A549 (cell line): ENCODE measurements at regions not wholly inside any gene's neighbourhood (a gene's known extent, or its start where the extent isn't known, plus 50 kb on each side); places are given as distances from the start of the nearest gene placed in this dataset.

Experiments used
- ATAC-seq, 2 experiments: fragments of 200-7000 bp in 1 of 2; fragments of >200 bp in 1 of 2; cut with Nextera tagmentation in 1 of 2; cut with Tn5 transposase in 1 of 2; 3 replicates each; pipeline versions ENCODE4 v1.8.0 to v1.9.1; 2018 to 2020; ENCODE audit warnings: mild to moderate bottlenecking in 1 of 2, moderate library complexity in 1 of 2
- CTCF ChIA-PET: fragments of 300-600 bp; sonication (Branson Sonifier 250); formaldehyde crosslinking; extraction: SDS; loops from one replicate; lab custom pipeline; 2021; ENCODE audit warnings: antibody characterized with exemption, inconsistent platforms; lab: Yijun Ruan, JAX
- POLR2A ChIA-PET: fragments of 350-600 bp; formaldehyde crosslinking; extraction: SDS; loops from one replicate; lab custom pipeline; 2021; ENCODE audit warnings: antibody characterized with exemption, inconsistent platforms; lab: Yijun Ruan, JAX
- DNase-seq, 2 experiments: peaks; one replicate each; pipeline versions ENCODE4 v3.0.0 to v3.0.0-alpha.2; 2011 to 2016; ENCODE audit warnings: low read depth in 1 of 2, low spot score in 1 of 2
- FAIRE-seq: peaks from 2 replicates; lab custom pipeline; 2011; peaks lifted over from hg19 to GRCh38; lab: Jason Lieb, UNC
- H3K27ac ChIP-seq, 2 experiments: fragments of >200 bp; sonication (Bioruptor Twin); formaldehyde crosslinking; 3 replicates each; pipeline ENCODE4 v1.5.1; 2016 to 2017
- H3K4me1 ChIP-seq: fragments of >200 bp; sonication (Bioruptor Twin); formaldehyde crosslinking; 3 replicates; pipeline ENCODE4 v1.6.1; 2016
- H3K4me2 ChIP-seq: fragments of >200 bp; sonication (Bioruptor Twin); formaldehyde crosslinking; 3 replicates; pipeline ENCODE4 v1.6.1; 2016
- H3K4me3 ChIP-seq: fragments of >200 bp; sonication (Bioruptor Twin); formaldehyde crosslinking; 3 replicates; pipeline ENCODE4 v1.5.1; 2016
- H3K9me3 ChIP-seq: fragments of >200 bp; sonication (Bioruptor Twin); formaldehyde crosslinking; 3 replicates; pipeline ENCODE4 v1.6.1; 2016
- CHD4 ChIP-seq: fragments of 200-600 bp; sonication (generic); IDR thresholded peaks from 2 replicates; pipeline ENCODE4 v1.6.1; 2016; ENCODE audit warnings: antibody characterized with exemption, mild to moderate bottlenecking, borderline replicate concordance
- EHF ChIP-seq: fragments of 250-450 bp; sonication (Bioruptor Pico); IDR thresholded peaks from 2 replicates; pipeline ENCODE4 v1.5.0; 2020; ENCODE audit warnings: mild to moderate bottlenecking
- ESRRA ChIP-seq: fragments of 150-350 bp; IDR thresholded peaks from 2 replicates; pipeline ENCODE4 v1.6.1; 2014; ENCODE audit warnings: mild to moderate bottlenecking, low read length, borderline replicate concordance
- FOSB ChIP-seq: fragments of 250-450 bp; sonication (Bioruptor Pico); IDR thresholded peaks from 2 replicates; pipeline ENCODE4 v1.5.0; 2020; ENCODE audit warnings: mild to moderate bottlenecking, moderate library complexity
- FOSL2 ChIP-seq, 2 experiments: fragments of 450-650 bp in 1 of 2; fragments of >200 bp in 1 of 2; sonication (Bioruptor Twin) in 1 of 2; formaldehyde crosslinking; IDR thresholded peaks; 2 replicates each; pipeline versions ENCODE4 v1.5.0 to v1.6.1; 2016 to 2020; ENCODE audit warnings: mild to moderate bottlenecking in 1 of 2, moderate library complexity in 1 of 2
- HDAC2 ChIP-seq: fragments of 200-600 bp; sonication (generic); IDR thresholded peaks from 2 replicates; pipeline ENCODE4 v1.6.1; 2016
- HEYL ChIP-seq: fragments of 250-450 bp; sonication (Bioruptor Pico); IDR thresholded peaks from 2 replicates; pipeline ENCODE4 v1.8.0; 2021; ENCODE audit warnings: mild to moderate bottlenecking, moderate library complexity
- HOXB5 ChIP-seq: fragments of 250-450 bp; sonication (Bioruptor Pico); IDR thresholded peaks from 2 replicates; pipeline ENCODE4 v1.5.0; 2020; ENCODE audit warnings: mild to moderate bottlenecking, moderate library complexity
- JUNB ChIP-seq: fragments of >200 bp; sonication (Bioruptor Twin); formaldehyde crosslinking; IDR thresholded peaks from 2 replicates; pipeline ENCODE4 v1.6.1; 2016
- KDM1A ChIP-seq: fragments of 200-600 bp; sonication (generic); IDR thresholded peaks from 2 replicates; pipeline ENCODE4 v1.6.1; 2016; ENCODE audit warnings: low read depth, mild to moderate bottlenecking
- MAFK ChIP-seq: fragments of 450-650 bp; IDR thresholded peaks from 2 replicates; pipeline ENCODE4 v1.6.1; 2014; ENCODE audit not compliant: partially characterized antibody
- MAZ ChIP-seq: fragments of 150-350 bp; IDR thresholded peaks from 2 replicates; pipeline ENCODE4 v1.6.1; 2014; ENCODE audit warnings: antibody characterized with exemption, low read depth, low read length, borderline replicate concordance
- NPAS2 ChIP-seq: fragments of 250-450 bp; sonication (Bioruptor Pico); IDR thresholded peaks from 2 replicates; pipeline ENCODE4 v1.8.0; 2022; ENCODE audit warnings: mild to moderate bottlenecking, moderate library complexity, borderline replicate concordance
- NR3C1 ChIP-seq: fragments of >200 bp; sonication (Bioruptor Twin); formaldehyde crosslinking; IDR thresholded peaks from 3 replicates; pipeline ENCODE4 v1.6.1; 2017
- POLR2A ChIP-seq: IDR thresholded peaks from 2 replicates; pipeline ENCODE4 v1.6.1; 2012; ENCODE audit warnings: mild to moderate bottlenecking, low read length
- POLR2AphosphoS2 ChIP-seq: conservative IDR thresholded peaks from 2 replicates; pipeline ENCODE4 v1.6.1; 2012; ENCODE audit warnings: low read length, improper control_type of control experiment, inconsistent platforms
- RAD21 ChIP-seq, 2 experiments: fragments of >200 bp in 1 of 2; sonication (Bioruptor Twin) in 1 of 2; formaldehyde crosslinking in 1 of 2; IDR thresholded peaks in 1 of 2; conservative IDR thresholded peaks in 1 of 2; 2 replicates in 1 of 2; 3 replicates in 1 of 2; pipeline ENCODE4 v1.6.1; 2012 to 2018; ENCODE audit warnings: inconsistent platforms in 1 of 2
- RCOR1 ChIP-seq: fragments of 150-350 bp; IDR thresholded peaks from 2 replicates; pipeline ENCODE4 v1.6.1; 2014; ENCODE audit warnings: antibody characterized with exemption, low read length, low read depth
- RFX5 ChIP-seq: fragments of 450-650 bp; IDR thresholded peaks from 2 replicates; pipeline ENCODE4 v1.7.1; 2014; ENCODE audit warnings: antibody characterized with exemption, mild to moderate bottlenecking, moderate library complexity
- TP53 ChIP-seq: fragments of 250-450 bp; sonication (Bioruptor Pico); IDR thresholded peaks from 2 replicates; pipeline ENCODE4 v1.5.0; 2021; ENCODE audit warnings: mild to moderate bottlenecking, moderate library complexity
- ZC3H11A ChIP-seq: fragments of 450-650 bp; IDR thresholded peaks from 2 replicates; pipeline ENCODE4 v1.6.1; 2014; ENCODE audit warnings: antibody characterized with exemption, mild to moderate bottlenecking
- ZSCAN20 ChIP-seq: fragments of 250-450 bp; sonication (Bioruptor Pico); IDR thresholded peaks from 2 replicates; pipeline ENCODE4 v1.8.0; 2022; ENCODE audit warnings: mild to moderate bottlenecking, moderate library complexity
- WGBS: methylation state at CpG from one replicate; pipeline ENCODE4 v1.1.6; 2017; ENCODE audit errors: missing lambda C conversion rate; 5-methylcytosine and 5-hydroxymethylcytosine counted together
- TF ChIP-seq, protein P1 (sequence below): fragments of >200 bp; sonication (Bioruptor Twin); formaldehyde crosslinking; IDR thresholded peaks from 2 replicates; pipeline ENCODE4 v1.6.1; 2016
- TF ChIP-seq, protein P2 (sequence below): IDR thresholded peaks from 2 replicates; pipeline ENCODE4 v1.6.1; 2012; ENCODE audit warnings: low read depth, borderline replicate concordance
- TF ChIP-seq, protein P3 (sequence below): IDR thresholded peaks from 2 replicates; pipeline ENCODE4 v1.6.1; 2012
- TF ChIP-seq, protein P4 (sequence below): fragments of 200-600 bp; sonication (generic); IDR thresholded peaks from 2 replicates; pipeline ENCODE4 v1.6.1; 2016; ENCODE audit warnings: antibody characterized with exemption, mild to moderate bottlenecking, moderate library complexity

DNA sequence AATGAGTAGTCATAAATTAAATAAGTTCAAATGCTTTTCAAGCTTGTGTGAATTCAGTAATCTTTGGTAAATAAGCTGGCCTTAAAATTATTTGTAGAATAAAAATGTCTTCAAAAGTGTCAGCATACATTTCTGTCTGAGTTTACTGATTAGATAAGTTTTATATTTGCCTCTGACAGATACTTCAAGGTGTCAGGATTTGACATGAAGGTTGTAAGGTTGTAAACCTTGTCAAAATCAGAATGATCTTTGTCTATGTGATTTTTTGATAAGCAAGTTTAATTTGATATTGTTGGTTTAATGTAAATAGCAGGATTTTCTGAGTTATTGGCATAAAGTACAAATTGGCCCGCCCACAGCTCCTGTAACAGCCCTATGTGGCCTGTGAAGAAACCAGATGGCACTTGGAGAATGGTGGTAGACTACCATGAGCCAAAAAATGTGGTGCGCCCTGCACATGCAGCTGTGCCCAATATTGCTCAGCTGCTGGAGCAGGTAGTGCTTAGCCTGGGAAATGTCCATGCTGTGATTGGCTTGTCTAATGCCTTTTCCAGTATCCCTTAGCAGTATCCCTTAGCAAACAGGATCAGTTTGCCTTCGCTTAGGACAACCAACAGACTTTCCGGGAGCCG lies 188.0 kb upstream of the SPHKAP start:
- TF ChIP-seq, protein P1, sequence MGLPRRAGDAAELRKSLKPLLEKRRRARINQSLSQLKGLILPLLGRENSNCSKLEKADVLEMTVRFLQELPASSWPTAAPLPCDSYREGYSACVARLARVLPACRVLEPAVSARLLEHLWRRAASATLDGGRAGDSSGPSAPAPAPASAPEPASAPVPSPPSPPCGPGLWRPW = no peak
- TF ChIP-seq CHD4 (no peak), FOSB (CRISPR knock-in tag) (no peak), NPAS2 (CRISPR knock-in tag) (no peak), FOSL2 (IDR thresholded peaks at IDR 0.05) (no peak), FOSL2 (CRISPR knock-in tag; IDR thresholded peaks at IDR 0.05) (no peak), ZSCAN20 (CRISPR knock-in tag) (no peak), MAFK (no peak)
- ATAC-seq (no peak), FAIRE-seq (no peak), DNase-seq (no peak)
- no peaks in the 10 kb centered on the region for H3K9me3 ChIP-seq
- no peak overlapping the region for H3K4me2 ChIP-seq
- no peak overlapping the region for H3K27ac ChIP-seq
- ChIA-PET CTCF (no interaction called here), POLR2A (no interaction called here)
- H3K4me1 ChIP-seq = no peaks in the 10 kb centered on the region
- WGBS = 67% methylated on average over 5 of the region's 5 CpGs
- H3K4me3 ChIP-seq = no peak overlapping the region

DNA sequence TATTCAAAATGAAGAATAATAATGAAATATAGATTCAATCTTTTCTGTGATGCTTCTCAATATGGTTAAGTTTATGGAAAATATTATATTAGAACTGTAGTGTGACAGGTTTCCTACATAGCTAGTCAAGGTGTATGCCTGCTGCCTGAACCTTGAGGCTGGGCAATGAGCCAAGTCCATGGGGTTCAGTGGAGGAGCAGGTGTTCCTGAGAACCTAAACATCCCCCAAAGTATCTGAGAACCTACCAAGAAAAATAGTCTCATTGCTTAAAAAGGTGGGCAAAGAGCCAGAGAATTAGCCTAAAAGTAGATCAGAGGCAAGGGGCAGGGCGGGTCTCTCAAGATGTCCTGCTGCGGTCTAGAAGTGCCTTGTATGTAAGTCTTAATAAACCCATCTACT lies 185.9 kb upstream of the SPHKAP start:
- ChIA-PET POLR2A (no interaction called here), CTCF (no interaction called here)
- no peaks in the 10 kb centered on the region for H3K9me3 ChIP-seq
- no peak overlapping the region for H3K4me2 ChIP-seq
- no peak overlapping the region for H3K27ac ChIP-seq
- 72% methylated on average over 2 of the region's 2 CpGs for WGBS
- ATAC-seq (no peak), FAIRE-seq (no peak), DNase-seq (no peak)
- TF ChIP-seq, protein P2, sequence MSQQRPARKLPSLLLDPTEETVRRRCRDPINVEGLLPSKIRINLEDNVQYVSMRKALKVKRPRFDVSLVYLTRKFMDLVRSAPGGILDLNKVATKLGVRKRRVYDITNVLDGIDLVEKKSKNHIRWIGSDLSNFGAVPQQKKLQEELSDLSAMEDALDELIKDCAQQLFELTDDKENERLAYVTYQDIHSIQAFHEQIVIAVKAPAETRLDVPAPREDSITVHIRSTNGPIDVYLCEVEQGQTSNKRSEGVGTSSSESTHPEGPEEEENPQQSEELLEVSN = no peak
- TF ChIP-seq NR3C1 (no peak), RAD21 (conservative IDR thresholded peaks at IDR 0.05 in 1 of 2, IDR thresholded peaks at IDR 0.05 in 1 of 2) (no peak), HOXB5 (no peak), TP53 (CRISPR knock-in tag) (no peak), JUNB (no peak), ZC3H11A (no peak), ESRRA (no peak), HEYL (CRISPR knock-in tag) (no peak), RFX5 (no peak), RCOR1 (no peak), MAZ (no peak), POLR2A (no peak), POLR2AphosphoS2 (no peak), KDM1A (no peak)
- TF ChIP-seq, protein P1 = no peak
- TF ChIP-seq, protein P3, sequence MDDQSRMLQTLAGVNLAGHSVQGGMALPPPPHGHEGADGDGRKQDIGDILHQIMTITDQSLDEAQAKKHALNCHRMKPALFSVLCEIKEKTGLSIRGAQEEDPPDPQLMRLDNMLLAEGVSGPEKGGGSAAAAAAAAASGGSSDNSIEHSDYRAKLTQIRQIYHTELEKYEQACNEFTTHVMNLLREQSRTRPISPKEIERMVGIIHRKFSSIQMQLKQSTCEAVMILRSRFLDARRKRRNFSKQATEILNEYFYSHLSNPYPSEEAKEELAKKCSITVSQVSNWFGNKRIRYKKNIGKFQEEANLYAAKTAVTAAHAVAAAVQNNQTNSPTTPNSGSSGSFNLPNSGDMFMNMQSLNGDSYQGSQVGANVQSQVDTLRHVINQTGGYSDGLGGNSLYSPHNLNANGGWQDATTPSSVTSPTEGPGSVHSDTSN = no peak
- no peak overlapping the region for H3K4me3 ChIP-seq
- no peaks in the 10 kb centered on the region for H3K4me1 ChIP-seq

DNA sequence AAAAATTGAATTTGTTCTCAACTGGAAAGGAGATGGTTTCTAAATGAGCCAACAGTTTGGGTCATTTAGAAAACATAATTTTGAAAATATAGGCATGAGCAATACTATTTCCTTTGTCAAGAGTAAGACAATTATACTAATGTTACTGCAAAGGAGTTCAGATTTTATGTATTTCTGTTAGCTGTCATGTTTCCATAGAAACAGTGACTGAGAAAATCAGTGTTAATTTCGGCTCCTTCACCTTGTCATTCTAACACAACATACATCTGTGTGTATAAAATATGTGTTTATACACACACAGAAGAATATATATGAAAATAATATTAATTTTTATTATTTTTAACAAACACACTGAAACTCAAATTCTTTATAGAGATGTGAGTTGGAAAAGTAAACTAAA lies 178.0 kb upstream of the SPHKAP start:
- DNase-seq (no peak), FAIRE-seq (no peak), ATAC-seq (no peak)
- CTCF ChIA-PET = no interaction called here
- H3K4me3 ChIP-seq = no peak overlapping the region
- 5% methylated on average over 1 of the region's 1 CpG for WGBS
- no peak overlapping the region for H3K4me2 ChIP-seq
- no peaks in the 10 kb centered on the region for H3K4me1 ChIP-seq
- no peak overlapping the region for H3K27ac ChIP-seq
- H3K9me3 ChIP-seq = no peaks in the 10 kb centered on the region
- no peak for TF ChIP-seq RAD21 (conservative IDR thresholded peaks at IDR 0.05 in 1 of 2, IDR thresholded peaks at IDR 0.05 in 1 of 2)
- no peak for TF ChIP-seq HDAC2
- TF ChIP-seq ZC3H11A = no peak
- no peak for TF ChIP-seq EHF (CRISPR knock-in tag)
- TF ChIP-seq MAFK = no peak
- TF ChIP-seq RCOR1 = no peak
- TF ChIP-seq, protein P4, sequence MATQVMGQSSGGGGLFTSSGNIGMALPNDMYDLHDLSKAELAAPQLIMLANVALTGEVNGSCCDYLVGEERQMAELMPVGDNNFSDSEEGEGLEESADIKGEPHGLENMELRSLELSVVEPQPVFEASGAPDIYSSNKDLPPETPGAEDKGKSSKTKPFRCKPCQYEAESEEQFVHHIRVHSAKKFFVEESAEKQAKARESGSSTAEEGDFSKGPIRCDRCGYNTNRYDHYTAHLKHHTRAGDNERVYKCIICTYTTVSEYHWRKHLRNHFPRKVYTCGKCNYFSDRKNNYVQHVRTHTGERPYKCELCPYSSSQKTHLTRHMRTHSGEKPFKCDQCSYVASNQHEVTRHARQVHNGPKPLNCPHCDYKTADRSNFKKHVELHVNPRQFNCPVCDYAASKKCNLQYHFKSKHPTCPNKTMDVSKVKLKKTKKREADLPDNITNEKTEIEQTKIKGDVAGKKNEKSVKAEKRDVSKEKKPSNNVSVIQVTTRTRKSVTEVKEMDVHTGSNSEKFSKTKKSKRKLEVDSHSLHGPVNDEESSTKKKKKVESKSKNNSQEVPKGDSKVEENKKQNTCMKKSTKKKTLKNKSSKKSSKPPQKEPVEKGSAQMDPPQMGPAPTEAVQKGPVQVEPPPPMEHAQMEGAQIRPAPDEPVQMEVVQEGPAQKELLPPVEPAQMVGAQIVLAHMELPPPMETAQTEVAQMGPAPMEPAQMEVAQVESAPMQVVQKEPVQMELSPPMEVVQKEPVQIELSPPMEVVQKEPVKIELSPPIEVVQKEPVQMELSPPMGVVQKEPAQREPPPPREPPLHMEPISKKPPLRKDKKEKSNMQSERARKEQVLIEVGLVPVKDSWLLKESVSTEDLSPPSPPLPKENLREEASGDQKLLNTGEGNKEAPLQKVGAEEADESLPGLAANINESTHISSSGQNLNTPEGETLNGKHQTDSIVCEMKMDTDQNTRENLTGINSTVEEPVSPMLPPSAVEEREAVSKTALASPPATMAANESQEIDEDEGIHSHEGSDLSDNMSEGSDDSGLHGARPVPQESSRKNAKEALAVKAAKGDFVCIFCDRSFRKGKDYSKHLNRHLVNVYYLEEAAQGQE = no peak
- no peak for TF ChIP-seq TP53 (CRISPR knock-in tag)
- POLR2A ChIA-PET = no interaction called here
